ENCODE measurements at regions not wholly inside any gene's neighbourhood (a gene's known extent, or its start where the extent isn't known, plus 50 kb on each side); places are given as distances from the start of the nearest gene placed in this dataset.

DNA sequence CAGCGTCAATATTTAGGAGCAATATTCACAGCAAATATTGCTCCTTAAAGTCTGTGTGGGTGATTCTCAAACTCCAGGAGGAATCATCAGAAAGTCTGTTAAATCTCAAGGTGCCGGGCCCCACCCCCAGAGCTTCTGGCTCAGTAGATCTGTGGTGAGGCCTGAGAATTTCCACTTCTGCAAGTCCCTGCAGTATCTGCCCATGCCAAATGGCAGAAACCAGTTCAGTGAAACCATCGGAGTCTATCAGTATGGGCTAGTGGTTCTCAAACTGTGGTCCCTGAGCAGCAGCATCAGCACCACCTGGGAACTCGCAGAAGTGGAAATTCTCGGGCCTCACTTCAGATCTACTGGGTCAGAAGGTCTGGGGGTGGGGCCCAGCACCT lies 202.9 kb downstream of the SLC4A3 start:
- DNase-seq (ENCODE audit: low read depth) = no peak
- no peak overlapping the region for H3K4me3 ChIP-seq (ENCODE audit: low read length)
- no peak for TF ChIP-seq CTCF (conservative IDR thresholded peaks at IDR 0.05; ENCODE audit: low read length)

- DNase-seq (ENCODE audit: low read depth) = no peak
- TF ChIP-seq CTCF (conservative IDR thresholded peaks at IDR 0.05; ENCODE audit: low read length) = no peak
- H3K4me3 ChIP-seq (ENCODE audit: low read length) = no peak overlapping the region
These were observed 204.5 kb downstream of the SLC4A3 start for GRCh38 chr2:219831957-219832356.

DNA sequence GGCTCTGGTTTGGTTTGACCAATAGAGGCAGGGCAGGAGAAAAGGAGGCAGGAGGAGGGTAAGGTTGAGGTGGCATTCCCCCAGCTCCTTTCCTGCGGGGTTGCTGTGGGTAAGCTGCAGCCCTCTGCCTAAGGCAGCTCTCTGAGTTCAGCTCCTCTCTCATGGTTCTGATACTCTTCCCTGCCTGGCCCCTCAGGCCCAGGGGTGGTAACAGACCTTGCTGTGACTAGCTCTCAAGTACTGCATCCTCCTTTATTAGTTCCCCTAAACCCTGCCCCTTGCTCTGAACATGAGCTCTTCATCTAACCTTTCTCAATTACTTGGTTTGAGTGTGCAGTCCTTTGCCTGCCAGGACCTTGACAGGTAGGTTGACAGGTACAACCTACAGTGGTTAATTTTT lies 205.5 kb downstream of the SLC4A3 start:
- no peak for TF ChIP-seq CTCF (conservative IDR thresholded peaks at IDR 0.05; ENCODE audit: low read length)
- H3K4me3 ChIP-seq (ENCODE audit: low read length) = no peak overlapping the region
- DNase-seq (ENCODE audit: low read depth) = no peak

- no peak overlapping the region for H3K4me3 ChIP-seq (ENCODE audit: low read length)
- no peak for DNase-seq (ENCODE audit: low read depth)
- no peak for TF ChIP-seq CTCF (conservative IDR thresholded peaks at IDR 0.05; ENCODE audit: low read length)
These were observed 208.1 kb downstream of the SLC4A3 start for GRCh38 chr2:219835493-219835892.

- TF ChIP-seq CTCF (conservative IDR thresholded peaks at IDR 0.05; ENCODE audit: low read length) = peak; percentile 65
- DNase-seq (ENCODE audit: low read depth) = peak; percentile 37
- no peak overlapping the region for H3K4me3 ChIP-seq (ENCODE audit: low read length)
These were observed 209.3 kb downstream of the SLC4A3 start for GRCh38 chr2:219836647-219837177.

- no peak overlapping the region for H3K4me3 ChIP-seq (ENCODE audit: low read length)
- TF ChIP-seq CTCF (conservative IDR thresholded peaks at IDR 0.05; ENCODE audit: low read length) = no peak
- no peak for DNase-seq (ENCODE audit: low read depth)
These were observed 217.1 kb downstream of the SLC4A3 start for GRCh38 chr2:219844401-219845091.

DNA sequence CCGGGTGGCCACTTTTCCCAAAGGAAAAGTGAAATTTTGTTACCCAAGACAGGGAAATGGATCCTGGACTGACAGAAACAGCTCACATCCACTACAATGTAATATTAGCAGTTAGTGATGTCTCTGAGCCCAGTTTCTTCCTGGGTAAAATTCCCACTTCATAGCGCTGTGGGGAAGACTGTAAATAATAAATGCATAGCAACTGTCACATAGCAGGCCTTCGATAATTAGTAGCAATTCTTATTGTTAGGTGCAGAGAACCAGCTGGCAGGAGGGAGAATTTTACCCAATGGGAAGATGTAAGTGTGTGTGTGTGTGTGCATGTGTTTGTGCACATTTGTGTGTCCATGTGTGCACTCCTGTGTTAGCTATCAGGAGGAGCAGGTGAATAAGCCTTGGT lies 221.5 kb downstream of the SLC4A3 start:
- no peak for DNase-seq (ENCODE audit: low read depth)
- TF ChIP-seq CTCF (conservative IDR thresholded peaks at IDR 0.05; ENCODE audit: low read length) = no peak
- H3K4me3 ChIP-seq (ENCODE audit: low read length) = no peak overlapping the region

Measured in AG10803 (cell line).